H1 (cell line): ENCODE measurements at regions not wholly inside any gene's neighbourhood (a gene's known extent, or its start where the extent isn't known, plus 50 kb on each side); places are given as distances from the start of the nearest gene placed in this dataset.

ENCODE experiments used
- CEBPB ChIP-seq: IDR thresholded peaks from 2 replicates; pipeline ENCODE4 v1.6.1; 2012; ENCODE audit warnings: low read depth, low read length
- POLR2A ChIP-seq, 2 experiments: IDR thresholded peaks; 1 replicate in 1 of 2; 2 replicates in 1 of 2; pipeline ENCODE4 v1.6.1; 2011; ENCODE audit warnings: low read depth in 2 of 2, low read length in 2 of 2, mild to moderate bottlenecking in 2 of 2; ENCODE audit errors: control extremely low read depth in 1 of 2
- TF ChIP-seq, protein P1 (sequence below), 3 experiments: IDR thresholded peaks; 1 replicate in 2 of 3; 2 replicates in 1 of 3; pipeline versions ENCODE4 v1.5.1 to v1.6.1; 2011; ENCODE audit warnings: low read length in 3 of 3, mild to moderate bottlenecking in 3 of 3, inconsistent platforms in 2 of 3, low read depth in 1 of 3, moderate library complexity in 1 of 3; ENCODE audit not compliant: insufficient read depth in 1 of 3; ENCODE audit errors: control extremely low read depth in 1 of 3
- TF ChIP-seq, protein P2 (sequence below): IDR thresholded peaks from 2 replicates; pipeline ENCODE4 v1.6.1; 2012; ENCODE audit warnings: inconsistent platforms

DNA sequence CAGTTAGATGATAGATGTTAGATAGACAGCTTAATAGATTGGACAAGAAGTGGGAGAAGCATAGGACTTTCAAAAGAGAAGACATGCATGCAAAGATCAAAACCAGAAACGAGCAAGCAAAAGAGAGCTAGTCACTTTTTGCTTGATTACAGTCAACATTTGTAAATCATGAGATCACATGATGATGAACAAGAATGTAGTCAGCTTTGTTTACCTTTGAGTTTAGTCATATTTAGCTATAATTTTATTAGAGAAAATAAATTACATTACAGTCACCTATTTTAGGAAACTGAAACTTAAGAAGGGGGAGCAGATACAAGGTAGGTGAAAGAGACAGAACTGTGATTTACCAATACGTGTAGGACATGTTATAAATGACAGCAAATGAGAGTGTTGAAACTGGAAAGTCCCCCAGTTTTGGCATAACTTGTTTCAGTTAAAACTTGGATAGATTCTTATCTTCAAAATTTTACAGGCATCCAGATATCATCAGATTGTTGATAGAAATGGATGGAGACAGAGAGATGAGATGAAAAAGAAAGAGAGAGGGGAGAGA, 1083.1 kb upstream of the PCDH10 start:
- TF ChIP-seq, protein P1, sequence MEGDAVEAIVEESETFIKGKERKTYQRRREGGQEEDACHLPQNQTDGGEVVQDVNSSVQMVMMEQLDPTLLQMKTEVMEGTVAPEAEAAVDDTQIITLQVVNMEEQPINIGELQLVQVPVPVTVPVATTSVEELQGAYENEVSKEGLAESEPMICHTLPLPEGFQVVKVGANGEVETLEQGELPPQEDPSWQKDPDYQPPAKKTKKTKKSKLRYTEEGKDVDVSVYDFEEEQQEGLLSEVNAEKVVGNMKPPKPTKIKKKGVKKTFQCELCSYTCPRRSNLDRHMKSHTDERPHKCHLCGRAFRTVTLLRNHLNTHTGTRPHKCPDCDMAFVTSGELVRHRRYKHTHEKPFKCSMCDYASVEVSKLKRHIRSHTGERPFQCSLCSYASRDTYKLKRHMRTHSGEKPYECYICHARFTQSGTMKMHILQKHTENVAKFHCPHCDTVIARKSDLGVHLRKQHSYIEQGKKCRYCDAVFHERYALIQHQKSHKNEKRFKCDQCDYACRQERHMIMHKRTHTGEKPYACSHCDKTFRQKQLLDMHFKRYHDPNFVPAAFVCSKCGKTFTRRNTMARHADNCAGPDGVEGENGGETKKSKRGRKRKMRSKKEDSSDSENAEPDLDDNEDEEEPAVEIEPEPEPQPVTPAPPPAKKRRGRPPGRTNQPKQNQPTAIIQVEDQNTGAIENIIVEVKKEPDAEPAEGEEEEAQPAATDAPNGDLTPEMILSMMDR (IDR thresholded peaks at IDR 0.05; ENCODE audit: control extremely low read depth in 1 of 3, insufficient read depth in 1 of 3, low read depth in 1 of 3, low read length in 3 of 3) = no peak
- TF ChIP-seq, protein P2, sequence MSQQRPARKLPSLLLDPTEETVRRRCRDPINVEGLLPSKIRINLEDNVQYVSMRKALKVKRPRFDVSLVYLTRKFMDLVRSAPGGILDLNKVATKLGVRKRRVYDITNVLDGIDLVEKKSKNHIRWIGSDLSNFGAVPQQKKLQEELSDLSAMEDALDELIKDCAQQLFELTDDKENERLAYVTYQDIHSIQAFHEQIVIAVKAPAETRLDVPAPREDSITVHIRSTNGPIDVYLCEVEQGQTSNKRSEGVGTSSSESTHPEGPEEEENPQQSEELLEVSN = no peak
- TF ChIP-seq CEBPB = no peak
- no peak for TF ChIP-seq POLR2A (IDR thresholded peaks at IDR 0.05; ENCODE audit: control extremely low read depth in 1 of 2, low read depth in 2 of 2, low read length in 2 of 2)
